Activated gamma-delta T cell (primary cell): ENCODE measurements at regions not wholly inside any gene's neighbourhood (a gene's known extent, or its start where the extent isn't known, plus 50 kb on each side); places are given as distances from the start of the nearest gene placed in this dataset.

ENCODE experiments used
- DNase-seq: peaks from one replicate; lab custom pipeline; 2025; lab: John Stamatoyannopoulos, UW

- no peak for DNase-seq
These were observed 61.3 kb upstream of the HDAC4 start for GRCh38 chr2:239462191-239462515.

- DNase-seq = no peak
These were observed 60.7 kb upstream of the HDAC4 start for GRCh38 chr2:239461291-239462190.

- DNase-seq = no peak
These were observed 60.0 kb upstream of the HDAC4 start for GRCh38 chr2:239460780-239461179.

DNA sequence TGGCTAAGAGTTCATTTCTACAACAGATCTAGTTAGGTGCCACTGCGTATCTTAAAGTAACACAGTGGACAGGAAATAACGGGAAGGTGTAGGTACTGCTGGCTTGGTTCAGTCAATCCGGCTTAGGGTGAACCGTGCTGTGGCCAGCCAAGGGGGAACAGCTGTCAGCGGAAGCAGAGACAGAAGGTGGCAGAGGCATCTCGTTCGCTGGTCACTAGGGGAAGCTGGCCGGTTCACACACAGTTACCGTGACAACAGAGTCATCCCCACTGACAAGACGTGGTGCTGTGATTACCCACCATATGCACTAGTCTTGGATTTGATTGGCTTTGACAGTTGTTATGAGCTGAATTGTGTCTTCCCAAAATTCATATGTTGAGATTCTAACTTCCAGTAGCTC is 58.8 kb upstream of the HDAC4 start:
- DNase-seq = no peak

- no peak for DNase-seq
These were observed 58.2 kb upstream of the HDAC4 start for GRCh38 chr2:239459056-239459455.

GRCh38 chr2:239457586-239458445 is 57.0 kb upstream of the HDAC4 start:
- DNase-seq = no peak

- no peak for DNase-seq
These were observed 56.1 kb upstream of the HDAC4 start for GRCh38 chr2:239456940-239457339.

DNA sequence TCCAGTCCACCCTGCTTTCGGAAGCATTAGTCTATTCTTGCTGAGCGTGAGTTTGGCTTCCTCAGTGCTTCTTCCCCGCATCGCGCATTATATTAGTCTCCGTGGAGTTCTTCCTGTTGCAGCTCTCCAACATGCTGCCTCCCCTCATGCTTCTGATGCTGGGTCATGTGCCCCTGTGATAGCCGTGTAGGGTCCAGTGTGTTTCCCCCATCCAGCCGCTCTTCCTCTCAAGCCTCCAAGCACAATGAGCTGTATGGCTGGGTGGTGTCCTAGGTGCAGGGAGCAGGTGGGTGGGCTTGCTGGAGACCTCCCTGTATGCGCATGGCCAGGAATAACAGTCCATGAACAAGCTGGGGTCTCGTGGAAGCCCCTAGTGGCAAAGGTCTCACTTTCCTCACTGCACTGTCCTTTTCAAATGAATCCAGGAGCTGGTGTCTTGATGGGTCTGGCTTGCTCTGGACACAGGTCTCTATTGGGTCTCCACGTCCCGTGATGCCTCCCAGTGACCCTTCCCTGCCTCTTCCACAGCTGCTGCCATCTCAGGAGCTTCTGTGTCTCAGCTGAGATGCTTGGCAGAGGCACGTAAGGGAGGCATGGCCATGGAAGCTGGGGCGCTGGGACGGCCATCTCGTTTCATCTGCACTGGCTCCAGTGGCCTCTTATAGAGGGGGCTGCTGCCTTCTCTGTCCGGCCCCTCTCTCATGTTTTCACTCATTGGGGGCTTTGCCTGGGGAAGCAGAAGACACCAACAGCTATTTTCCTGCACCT is 54.8 kb upstream of the HDAC4 start:
- no peak for DNase-seq

DNA sequence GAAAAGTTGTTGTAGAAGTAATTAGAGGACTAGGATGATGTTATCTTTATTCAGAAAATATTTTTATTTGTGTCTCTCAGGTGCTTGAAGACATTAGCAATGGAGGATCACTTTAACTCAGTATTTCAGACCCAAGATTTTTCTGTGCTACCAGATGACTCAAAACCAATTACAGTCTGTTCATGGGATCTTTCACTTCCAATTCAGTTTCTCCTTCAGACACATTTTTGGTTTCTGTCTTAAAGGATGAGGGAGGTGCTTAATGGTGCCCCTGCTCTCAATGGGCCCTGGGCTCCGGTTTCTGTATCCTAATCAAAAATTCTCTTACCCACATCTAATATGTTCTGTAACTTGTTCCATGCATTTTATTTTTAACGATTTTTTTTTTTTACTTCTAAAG is 53.7 kb upstream of the HDAC4 start:
- no peak for DNase-seq
